Thyroid gland (tissue), 4 donors: ENCODE measurements at regions not wholly inside any gene's neighbourhood (a gene's known extent, or its start where the extent isn't known, plus 50 kb on each side); places are given as distances from the start of the nearest gene placed in this dataset.

ENCODE experiments used
- DNase-seq, 2 donors: peaks; one replicate each; pipeline ENCODE4 v3.0.0-alpha.2; 2019
- H3K27ac ChIP-seq, 3 donors: fragments of 200-600 bp; sonication (generic); 1 replicate in 2 of 3; 2 replicates in 1 of 3; pipeline ENCODE4 v1.5.1; 2016 to 2019; ENCODE audit warnings: mild to moderate bottlenecking in 1 of 3, moderate library complexity in 1 of 3
- H3K27me3 ChIP-seq: fragments of 200-600 bp; sonication (generic); one replicate; pipeline ENCODE4 v1.5.1; 2019
- H3K36me3 ChIP-seq, 2 donors: fragments of 200-600 bp; sonication (generic); one replicate each; pipeline ENCODE4 v1.5.1; 2016 to 2019
- H3K4me1 ChIP-seq, 2 donors: fragments of 200-600 bp; sonication (generic); one replicate each; pipeline ENCODE4 v1.5.1; 2017 to 2019
- H3K4me3 ChIP-seq, 3 donors: fragments of 200-600 bp; sonication (generic); replicated peaks in 1 of 3; 1 replicate in 2 of 3; 2 replicates in 1 of 3; pipeline ENCODE4 v1.5.1; 2016; ENCODE audit warnings: mild to moderate bottlenecking in 1 of 3
- H3K9me3 ChIP-seq: fragments of 200-600 bp; sonication (generic); one replicate; pipeline ENCODE4 v1.5.1; 2017
- POLR2A ChIP-seq, 2 donors: fragments of 450-650 bp; IDR thresholded peaks; one replicate each; pipeline ENCODE4 v1.6.1; 2017; ENCODE audit warnings: antibody characterized with exemption in 2 of 2, mild to moderate bottlenecking in 2 of 2, moderate library complexity in 1 of 2
- WGBS, 2 donors: methylation state at CpG; one replicate each; pipeline ENCODE4 v1.1.5; 2017; 5-methylcytosine and 5-hydroxymethylcytosine counted together
- intact Hi-C: fragments of 100-400 bp; cut with DNase I; formaldehyde crosslinking; loops from one replicate; pipeline ENCODE4 v1.15.1; 2023
- TF ChIP-seq, protein P1 (sequence below), 6 experiments: fragments of 200-600 bp in 3 of 6; fragments of 450-650 bp in 3 of 6; sonication (generic) in 3 of 6; IDR thresholded peaks; one replicate each; pipeline ENCODE4 v1.5.1; 2016 to 2019; ENCODE audit warnings: antibody characterized with exemption in 6 of 6, mild to moderate bottlenecking in 2 of 6, inconsistent platforms in 1 of 6, moderate library complexity in 1 of 6

DNA sequence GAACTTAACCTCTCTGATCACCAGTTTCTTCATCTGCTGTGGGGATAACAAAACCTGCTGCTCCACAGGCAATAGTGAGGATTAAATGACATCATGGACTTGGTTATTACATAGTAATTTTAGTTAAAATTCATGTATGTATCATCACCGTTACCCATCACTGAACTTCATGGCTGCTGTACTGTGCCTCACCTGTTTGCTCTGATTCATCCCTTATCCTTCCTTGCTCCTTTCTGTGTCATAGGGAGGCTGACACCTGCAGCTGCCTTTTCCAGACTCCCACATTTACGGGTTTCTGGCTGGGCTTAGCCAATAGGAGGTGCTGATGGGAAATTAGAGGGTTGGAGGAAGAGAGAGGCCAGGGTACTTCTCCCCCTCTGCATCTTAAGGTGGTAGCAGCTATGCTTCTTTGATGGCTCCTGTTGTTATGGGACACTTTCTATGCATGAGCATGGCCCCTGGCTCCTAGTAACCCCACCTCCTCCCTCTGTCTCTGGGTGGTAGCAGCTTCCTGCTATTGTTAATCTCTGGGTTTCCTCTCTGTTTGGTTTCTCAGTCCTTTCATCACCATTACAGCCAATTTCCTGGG, 332.1 kb downstream of the DHX35 start:
- Histone ChIP-seq H3K27ac (no peak overlapping the region), H3K9me3 (no peaks in the 10 kb centered on the region), H3K4me1 (no peaks in the 10 kb centered on the region), H3K4me3 (no peak overlapping the region), H3K36me3 (no peaks in the 10 kb centered on the region), H3K27me3 (no peaks in the 10 kb centered on the region)
- intact Hi-C loops, result no loop called here
- 64 to 67% methylated on average over 2 of the region's 2 CpGs for WGBS, 2 donors
- TF ChIP-seq, protein P1, sequence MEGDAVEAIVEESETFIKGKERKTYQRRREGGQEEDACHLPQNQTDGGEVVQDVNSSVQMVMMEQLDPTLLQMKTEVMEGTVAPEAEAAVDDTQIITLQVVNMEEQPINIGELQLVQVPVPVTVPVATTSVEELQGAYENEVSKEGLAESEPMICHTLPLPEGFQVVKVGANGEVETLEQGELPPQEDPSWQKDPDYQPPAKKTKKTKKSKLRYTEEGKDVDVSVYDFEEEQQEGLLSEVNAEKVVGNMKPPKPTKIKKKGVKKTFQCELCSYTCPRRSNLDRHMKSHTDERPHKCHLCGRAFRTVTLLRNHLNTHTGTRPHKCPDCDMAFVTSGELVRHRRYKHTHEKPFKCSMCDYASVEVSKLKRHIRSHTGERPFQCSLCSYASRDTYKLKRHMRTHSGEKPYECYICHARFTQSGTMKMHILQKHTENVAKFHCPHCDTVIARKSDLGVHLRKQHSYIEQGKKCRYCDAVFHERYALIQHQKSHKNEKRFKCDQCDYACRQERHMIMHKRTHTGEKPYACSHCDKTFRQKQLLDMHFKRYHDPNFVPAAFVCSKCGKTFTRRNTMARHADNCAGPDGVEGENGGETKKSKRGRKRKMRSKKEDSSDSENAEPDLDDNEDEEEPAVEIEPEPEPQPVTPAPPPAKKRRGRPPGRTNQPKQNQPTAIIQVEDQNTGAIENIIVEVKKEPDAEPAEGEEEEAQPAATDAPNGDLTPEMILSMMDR (IDR thresholded peaks at IDR 0.05), result no peak
- no peak for TF ChIP-seq POLR2A (IDR thresholded peaks at IDR 0.05)
- DNase-seq, result no peak

DNA sequence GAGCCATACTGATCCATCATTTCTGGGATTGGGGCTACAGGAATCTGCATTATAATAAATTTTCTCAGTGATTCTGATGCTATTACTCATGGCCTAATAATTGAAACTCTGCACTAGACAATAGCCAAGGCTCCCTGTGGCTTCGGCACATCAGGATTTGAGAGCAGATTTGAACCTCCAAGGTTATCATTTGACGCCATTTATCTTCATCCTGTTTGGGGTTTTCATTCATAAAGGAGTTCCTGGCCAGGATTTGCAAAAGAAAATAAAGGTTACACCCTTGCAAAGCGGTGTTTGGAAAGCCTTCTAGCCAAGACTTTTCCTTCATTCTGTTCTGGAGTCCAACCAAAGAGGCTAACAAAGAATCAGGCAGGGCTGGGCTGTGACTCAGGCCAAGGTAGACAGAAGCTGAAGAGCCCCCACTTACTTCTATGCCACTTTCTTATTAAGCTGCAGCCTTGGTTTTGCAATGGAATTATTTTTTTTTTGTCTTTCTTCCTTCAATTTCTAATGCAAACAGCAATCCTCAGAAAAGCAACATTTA, 330.1 kb downstream of the DHX35 start:
- Histone ChIP-seq H3K4me3 (no peak overlapping the region), H3K27me3 (no peaks in the 10 kb centered on the region), H3K4me1 (no peaks in the 10 kb centered on the region), H3K9me3 (no peaks in the 10 kb centered on the region), H3K27ac (no peak overlapping the region), H3K36me3 (no peaks in the 10 kb centered on the region)
- no peak for TF ChIP-seq POLR2A (IDR thresholded peaks at IDR 0.05)
- TF ChIP-seq, protein P1 (IDR thresholded peaks at IDR 0.05), result no peak
- WGBS, 2 donors, result 47 to 57% methylated on average over 3 of the region's 3 CpGs
- DNase-seq, result no peak
- intact Hi-C loops, result no loop called here

DNA sequence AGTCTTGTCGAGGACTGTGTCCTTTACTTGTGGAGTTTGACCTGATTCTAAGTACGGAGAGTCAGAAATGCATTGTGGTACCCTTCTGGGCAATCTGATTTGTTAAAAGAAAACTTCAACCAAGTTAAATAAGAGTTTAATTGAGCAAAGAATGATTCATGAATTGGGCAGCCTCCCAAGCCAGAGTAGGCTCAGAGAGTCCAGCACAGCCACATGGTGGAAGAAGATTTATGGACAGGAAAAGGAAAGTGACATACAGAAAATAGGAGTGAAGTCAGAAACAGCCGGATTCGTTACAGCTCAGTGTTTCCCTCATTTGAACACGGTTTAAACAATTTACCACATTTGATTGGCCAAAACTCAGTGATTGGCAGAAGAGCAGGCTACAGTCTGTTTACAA, 329.2 kb downstream of the DHX35 start:
- H3K27ac ChIP-seq, result no peak overlapping the region
- no peaks in the 10 kb centered on the region for H3K27me3 ChIP-seq
- no peaks in the 10 kb centered on the region for H3K36me3 ChIP-seq
- H3K4me1 ChIP-seq, result no peaks in the 10 kb centered on the region
- intact Hi-C loops, result no loop called here
- 65 to 70% methylated on average over 5 of the region's 5 CpGs for WGBS, 2 donors
- TF ChIP-seq, protein P1 (IDR thresholded peaks at IDR 0.05), result no peak
- TF ChIP-seq POLR2A (IDR thresholded peaks at IDR 0.05), result no peak
- no peak for DNase-seq
- no peaks in the 10 kb centered on the region for H3K9me3 ChIP-seq
- H3K4me3 ChIP-seq, result no peak overlapping the region

DNA sequence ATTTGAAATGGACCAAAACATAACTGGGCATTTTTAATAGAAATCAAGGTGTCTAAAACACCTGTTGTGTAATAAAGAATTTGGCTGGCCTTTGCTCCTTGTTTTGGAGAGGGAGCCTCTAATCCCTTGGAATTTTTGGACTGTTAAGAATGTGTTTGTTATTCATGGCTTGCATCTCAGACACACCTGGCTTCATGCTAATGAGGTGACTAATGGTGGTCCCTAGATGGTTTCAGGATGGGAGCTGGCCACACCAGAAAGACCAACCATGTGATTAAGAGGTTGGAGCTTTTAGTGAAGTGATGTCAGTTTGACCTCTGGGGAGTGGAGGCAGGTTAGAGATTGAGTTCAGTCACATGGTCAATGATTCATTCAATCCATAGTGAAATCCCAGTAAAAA, 328.4 kb downstream of the DHX35 start:
- Histone ChIP-seq H3K27ac (no peak overlapping the region), H3K9me3 (no peaks in the 10 kb centered on the region)
- DNase-seq, result no peak

DNA sequence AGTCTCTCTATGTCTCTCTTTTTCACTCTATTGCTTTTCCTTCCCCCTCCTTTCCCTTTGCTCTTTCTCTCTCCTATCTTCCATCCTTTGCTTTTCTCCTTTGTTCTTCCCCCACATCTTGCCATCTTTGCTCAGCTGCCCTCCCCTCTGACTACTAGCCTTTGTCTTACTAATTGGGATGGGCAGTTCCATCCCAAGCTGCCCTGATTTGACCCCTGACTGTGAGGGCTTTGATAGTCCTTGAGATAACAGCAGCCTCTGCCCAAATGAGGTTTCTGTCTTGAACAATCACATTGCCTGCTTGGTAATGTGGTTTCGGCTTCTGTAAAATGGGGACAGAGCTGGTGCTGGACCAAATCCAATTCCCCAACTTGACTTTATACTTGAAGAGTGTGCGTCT, 327.7 kb downstream of the DHX35 start:
- intact Hi-C loops, result no loop called here
- WGBS, 2 donors, result 79 to 86% methylated on average over 2 of the region's 2 CpGs

More for the DNA sequence above, 328.4 kb downstream of the DHX35 start:
- TF ChIP-seq, protein P1 (IDR thresholded peaks at IDR 0.05), result no peak
- no peak for TF ChIP-seq POLR2A (IDR thresholded peaks at IDR 0.05)
- intact Hi-C loops, result no loop called here
- Histone ChIP-seq H3K36me3 (no peaks in the 10 kb centered on the region), H3K27me3 (no peaks in the 10 kb centered on the region), H3K4me3 (no peak overlapping the region), H3K4me1 (no peaks in the 10 kb centered on the region)

More for the DNA sequence above, 327.7 kb downstream of the DHX35 start:
- H3K36me3 ChIP-seq, result no peaks in the 10 kb centered on the region
- H3K27ac ChIP-seq, result no peak overlapping the region
- no peaks in the 10 kb centered on the region for H3K4me1 ChIP-seq
- no peak for TF ChIP-seq POLR2A (IDR thresholded peaks at IDR 0.05)
- TF ChIP-seq, protein P1 (IDR thresholded peaks at IDR 0.05), result no peak
- no peak for DNase-seq
- H3K4me3 ChIP-seq, result no peak overlapping the region
- H3K27me3 ChIP-seq, result no peaks in the 10 kb centered on the region
- H3K9me3 ChIP-seq, result no peaks in the 10 kb centered on the region
